ENCODE measurements at regions not wholly inside any gene's neighbourhood (a gene's known extent, or its start where the extent isn't known, plus 50 kb on each side); places are given as distances from the start of the nearest gene placed in this dataset.
"Not testable (repeated sequence)": the region's sequence is repeated elsewhere in the genome, so short reads cannot be mapped to it uniquely, and the experiment has no call there.

DNA sequence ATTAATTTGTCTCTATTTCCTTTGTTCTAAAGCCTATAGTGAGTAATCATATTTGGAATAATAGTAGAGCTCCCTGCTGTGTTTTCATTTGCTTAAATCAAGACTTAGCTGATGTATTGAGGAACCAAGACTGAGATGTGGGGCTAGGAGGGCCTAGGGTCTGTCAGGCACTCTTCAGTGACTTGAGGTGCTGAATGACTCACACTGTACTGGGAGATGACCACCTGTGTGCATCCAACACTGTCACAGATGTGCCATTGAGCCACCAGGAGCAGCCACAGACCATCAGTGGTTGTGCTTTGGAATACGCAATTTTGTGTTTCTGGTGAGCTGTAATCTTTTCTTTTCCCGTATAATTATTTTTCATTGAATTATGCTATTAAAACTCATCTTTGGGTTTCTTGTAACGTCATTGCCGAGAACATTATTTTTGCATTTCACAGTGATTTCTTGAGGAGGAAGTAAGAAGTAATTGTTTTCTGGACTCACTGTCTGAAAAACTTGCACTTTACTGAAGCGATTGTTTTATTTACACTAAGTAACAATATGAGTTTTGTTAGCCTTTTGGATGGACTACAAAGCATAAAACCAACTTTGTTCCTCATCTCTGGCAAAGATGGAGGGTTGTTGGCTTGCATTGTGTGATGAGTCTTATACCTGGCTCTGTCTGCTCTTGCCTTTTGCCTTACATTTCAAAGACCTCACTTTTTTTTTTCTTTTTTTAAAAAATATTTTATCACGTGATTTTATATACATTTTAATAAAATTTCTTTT lies 872.2 kb upstream of the TPTE start:
- not testable (repeated sequence) for TF ChIP-seq CTCF, POLR2A (IDR thresholded peaks at IDR 0.05)
